Activated T-cell treated with anti-CD3 and anti-CD28 coated beads for 1 hour (primary cell): ENCODE measurements at regions not wholly inside any gene's neighbourhood (a gene's known extent, or its start where the extent isn't known, plus 50 kb on each side); places are given as distances from the start of the nearest gene placed in this dataset.

Experiments used
- DNase-seq: peaks from one replicate; pipeline ENCODE4 v3.0.0-alpha.2; 2020; ENCODE audit warnings: low read depth

DNA sequence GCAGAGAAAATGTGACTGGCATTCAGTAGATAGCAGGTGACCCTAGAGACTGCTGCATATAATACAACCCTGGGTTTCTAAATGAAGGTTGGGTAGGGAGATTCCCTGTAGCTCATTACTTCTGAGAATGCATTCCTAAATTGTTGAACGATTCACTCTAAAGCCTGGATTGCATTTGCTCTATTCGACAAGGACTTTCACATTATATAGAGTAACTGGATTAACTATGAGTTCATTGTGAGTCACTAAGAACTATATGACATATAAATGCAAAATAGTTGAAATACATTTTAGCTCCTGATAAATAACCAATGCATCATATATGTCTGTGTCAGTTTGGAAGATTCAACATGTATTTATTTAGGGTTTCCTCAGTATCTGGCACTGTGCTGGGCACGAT lies 294.7 kb upstream of the CCDC54 start:
- DNase-seq, result no peak

DNA sequence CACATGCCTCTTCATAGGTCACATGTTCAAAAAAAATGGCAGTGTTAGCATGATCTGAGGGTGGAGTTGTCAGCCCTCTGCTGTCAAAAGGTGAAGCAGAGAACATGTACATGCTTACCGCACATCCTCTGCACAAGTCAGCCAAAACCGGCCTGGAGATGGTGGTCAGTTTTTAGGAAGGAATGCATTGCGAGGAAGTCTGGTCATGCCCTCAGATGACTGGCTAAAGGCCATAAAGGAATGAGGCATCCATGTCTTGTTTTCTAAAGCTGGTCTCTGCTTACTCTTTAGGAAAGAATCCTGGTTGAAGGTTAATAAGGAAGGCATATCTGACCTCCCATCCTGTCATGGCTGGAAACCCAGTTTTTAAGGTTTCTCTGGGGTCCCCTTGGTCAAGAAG lies 292.0 kb upstream of the CCDC54 start:
- DNase-seq, result no peak

DNA sequence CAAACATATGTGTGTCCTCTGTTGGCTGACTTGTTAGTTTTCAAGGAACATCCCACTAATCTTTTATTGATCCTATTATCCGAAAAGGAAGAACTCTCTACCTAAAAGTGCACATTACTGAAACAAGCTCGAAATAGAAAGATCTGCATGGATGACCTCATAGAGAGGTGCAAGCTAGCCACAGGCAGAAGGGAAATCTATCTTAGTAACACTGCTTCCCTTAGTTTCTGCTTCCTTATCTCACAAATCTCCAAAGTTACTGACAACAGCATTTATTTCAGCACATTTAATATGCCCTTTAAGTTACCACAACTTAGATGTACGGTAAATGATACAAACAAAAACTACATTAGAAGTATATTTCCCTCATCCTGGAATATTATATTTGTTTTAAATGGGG lies 285.1 kb upstream of the CCDC54 start:
- DNase-seq, result no peak

DNA sequence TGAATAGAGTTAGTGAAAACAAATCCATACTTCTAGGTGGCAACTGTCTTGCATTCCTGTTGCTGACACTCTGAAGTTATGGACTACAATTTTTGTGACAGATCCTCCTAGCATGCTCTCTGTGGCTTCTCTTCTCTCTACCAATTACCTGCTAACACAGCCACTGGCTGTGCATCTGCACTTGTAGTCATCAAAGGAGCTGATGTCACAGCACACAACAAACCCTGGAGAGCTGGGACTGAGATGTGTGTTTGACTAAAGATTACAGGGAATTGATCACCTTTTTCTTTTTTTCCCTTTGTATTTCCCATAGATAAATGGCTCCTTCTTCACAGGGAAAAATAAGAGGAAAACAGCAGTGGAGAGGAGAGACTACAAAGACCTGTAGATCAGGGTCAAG lies 278.4 kb upstream of the CCDC54 start:
- no peak for DNase-seq

DNA sequence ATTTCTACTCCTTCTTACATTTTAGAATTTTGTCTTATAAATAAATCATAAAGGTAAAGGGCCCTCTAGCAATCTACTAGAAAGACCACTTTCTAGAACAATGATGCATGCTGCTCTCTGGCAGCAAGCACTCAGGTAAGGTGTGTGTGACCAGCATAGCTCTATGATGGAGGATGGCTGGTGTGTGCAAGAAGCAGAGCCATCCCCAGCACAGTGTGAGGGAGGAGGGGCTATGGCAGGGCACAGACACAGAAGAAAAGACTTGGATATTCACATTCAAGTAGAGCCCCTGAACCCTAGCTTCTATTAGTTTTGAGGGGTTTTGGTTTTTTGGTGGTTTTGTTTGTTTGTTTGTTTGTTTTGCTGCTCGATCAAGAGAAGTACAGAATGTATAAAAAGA lies 277.1 kb upstream of the CCDC54 start:
- DNase-seq, result no peak

DNA sequence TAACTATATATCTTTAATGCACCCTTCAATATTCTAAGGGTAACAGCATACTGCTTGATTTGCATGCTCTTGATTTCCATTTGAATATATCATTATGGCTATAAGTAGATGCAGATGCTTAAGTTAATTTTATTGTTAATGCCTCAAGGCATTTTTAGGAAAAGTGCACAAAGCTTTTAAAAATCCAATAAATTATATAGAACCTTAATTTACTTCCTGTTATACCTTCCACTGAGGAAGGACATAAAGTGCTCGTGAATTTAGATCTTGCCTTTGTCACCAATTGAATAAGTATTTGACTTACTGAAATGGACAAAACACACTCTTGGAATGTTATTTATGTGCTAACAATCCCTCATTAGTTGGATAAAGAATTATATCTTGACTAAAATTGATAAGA lies 276.7 kb upstream of the CCDC54 start:
- no peak for DNase-seq

DNA sequence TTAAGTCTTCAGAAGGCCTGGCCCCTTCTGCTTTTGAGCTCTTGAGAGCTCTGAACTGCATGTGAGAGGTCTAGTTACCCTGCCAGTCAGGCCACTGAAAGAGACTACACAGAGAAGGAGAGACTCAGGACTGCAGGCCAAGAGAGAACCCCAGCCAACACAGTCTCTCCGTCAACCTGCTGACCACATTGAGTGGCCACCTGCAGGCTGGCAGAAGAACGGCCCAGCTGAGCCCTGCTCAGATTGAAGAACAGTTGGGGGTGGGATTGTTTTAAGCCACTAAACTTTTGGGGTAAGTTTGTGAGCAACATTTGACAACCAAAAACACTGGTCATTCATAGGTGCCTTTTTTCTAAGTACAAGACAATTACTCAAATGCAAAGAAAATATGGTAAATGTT lies 273.5 kb upstream of the CCDC54 start:
- DNase-seq, result no peak

DNA sequence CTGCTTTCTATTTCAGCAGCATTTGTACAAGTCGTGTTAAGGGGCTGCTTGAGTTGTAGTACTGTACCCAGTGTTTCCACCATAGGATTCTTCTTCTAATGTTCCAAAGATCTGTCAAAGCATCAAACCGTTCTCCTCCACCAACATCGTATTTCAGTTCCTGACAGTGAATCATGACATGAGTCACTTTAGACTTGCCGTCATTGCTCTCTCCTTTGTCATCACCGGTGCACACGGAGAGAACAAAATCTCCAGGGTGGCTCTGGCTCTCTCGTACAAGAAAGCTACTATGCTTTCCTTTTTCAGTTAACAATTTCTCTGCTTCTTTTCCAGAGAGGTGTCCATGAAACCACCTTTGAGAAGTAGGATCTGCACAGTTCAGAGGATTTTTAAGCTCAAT lies 270.9 kb upstream of the CCDC54 start:
- no peak for DNase-seq

DNA sequence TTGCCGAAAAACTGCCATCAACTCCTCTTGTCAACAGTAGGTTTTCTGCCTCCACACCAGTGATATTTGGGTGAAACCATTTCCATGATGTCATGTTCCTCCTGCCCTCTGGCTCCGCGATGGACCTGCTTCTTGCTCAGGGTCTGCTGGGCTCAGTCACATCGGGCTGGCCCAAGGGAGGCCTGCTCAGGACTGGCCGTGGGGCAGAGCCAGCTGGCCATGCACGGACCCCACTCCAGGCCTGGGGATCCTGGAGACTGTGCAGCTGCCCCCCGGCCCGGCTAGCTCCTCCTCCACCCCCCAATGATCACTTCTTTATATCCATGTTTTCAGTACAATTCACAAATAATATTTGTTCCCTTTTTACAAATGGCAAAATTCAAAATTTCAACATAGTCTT lies 270.3 kb upstream of the CCDC54 start:
- no peak for DNase-seq

DNA sequence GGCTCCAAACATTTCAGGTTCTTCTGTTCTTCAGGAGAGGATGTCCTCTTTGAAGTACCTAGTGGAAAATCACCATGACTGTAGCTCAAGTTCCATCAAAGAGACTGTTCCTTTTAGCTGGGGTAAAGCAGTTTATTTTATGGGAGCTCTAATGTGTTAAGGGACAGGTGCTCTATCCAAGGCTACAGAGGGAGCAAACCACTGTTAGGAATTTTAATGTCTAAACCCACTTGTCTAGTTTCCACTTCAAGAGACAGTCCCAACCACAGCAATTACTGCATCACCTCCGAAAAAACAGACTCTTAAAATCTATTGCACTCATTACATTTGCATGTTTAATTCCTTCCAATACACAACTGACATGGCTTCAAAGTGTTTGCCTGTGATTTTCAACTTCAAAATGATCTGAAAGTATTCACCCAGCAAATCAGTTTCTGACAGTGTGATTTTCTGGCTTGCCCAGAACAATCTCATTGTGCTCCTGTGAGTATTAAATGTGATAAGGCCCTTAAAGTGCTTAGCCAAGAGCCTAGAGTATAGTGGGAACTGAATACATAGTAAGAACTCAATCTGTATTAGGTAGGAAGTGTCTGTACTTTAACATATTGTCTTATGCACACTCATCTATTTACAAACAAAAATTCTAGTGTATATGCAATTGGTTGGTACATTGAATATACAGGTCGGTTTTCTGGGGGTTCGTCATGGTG lies 266.5 kb upstream of the CCDC54 start:
- no peak for DNase-seq

DNA sequence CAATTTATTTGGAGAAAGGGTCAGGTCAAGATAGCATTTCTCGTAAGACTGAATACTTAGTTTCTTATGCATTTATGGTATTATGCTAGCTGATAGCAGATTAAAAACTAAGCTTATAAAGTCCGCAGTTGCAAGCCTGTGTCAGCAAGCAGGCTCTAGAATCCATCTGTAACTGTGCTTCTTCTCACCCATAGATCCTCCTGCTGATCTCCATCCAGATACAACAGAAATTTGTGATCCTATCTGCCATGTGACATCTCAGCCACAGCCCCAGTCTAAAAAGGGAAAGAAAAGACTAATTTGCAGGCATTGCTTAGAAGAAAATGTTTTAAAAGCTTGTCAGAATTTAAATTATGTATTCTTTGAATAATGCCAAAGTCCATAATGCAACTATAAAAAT lies 265.4 kb upstream of the CCDC54 start:
- no peak for DNase-seq

DNA sequence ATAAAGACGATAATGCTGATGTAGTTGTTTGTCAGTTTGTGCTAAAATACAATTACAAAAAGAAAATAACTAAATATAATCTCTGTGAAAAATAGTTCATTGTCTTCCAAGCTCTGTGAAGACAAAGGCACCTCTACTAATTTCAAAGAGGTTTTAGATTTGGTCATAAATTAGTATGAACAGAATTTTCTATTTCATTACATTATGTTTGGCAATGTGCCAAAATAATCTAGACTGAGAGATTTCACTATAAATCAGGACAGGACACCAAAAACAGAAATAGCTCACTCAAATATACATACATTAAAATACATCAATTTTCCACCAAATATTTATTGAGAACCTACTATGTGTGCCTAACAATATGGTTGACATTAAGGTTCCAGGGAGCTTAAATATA lies 264.9 kb upstream of the CCDC54 start:
- no peak for DNase-seq

DNA sequence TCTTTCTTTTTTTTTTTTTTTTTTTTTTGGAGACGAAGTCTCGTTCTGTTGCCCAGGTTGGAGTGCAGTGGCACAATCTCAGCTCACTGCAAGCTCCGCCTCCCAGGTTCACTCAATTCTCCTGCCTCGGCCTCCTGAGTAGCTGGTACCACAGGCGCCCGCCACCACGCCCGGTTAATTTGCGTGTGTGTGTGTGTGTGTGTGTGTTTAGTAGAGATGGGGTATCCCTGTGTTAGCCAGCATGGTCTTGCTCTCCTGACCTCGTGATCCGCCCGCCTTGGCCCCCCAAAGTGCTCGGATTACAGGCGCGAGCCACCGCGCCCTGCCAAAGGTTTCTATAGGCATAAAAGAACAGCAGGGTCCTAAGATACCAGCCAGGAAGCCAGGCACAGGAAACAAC lies 261.0 kb upstream of the CCDC54 start:
- no peak for DNase-seq

DNA sequence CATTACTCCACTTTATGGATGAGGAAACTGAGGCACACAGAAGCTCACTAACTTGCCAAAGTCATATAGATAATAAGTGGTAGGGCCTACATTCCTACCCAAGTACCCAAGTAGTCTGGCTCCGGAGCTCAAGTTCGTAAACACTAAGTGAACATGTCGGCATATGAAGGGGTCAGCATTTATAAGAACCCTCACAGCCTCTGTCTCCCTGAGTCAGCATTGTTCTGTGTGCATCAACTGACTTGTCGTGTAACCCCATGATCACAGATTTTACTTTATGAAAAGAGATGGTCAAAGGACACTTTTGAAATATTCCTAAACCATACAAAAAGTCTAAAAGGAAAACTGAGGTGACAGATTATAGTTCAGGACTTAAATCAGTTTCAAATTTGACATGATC lies 260.1 kb upstream of the CCDC54 start:
- DNase-seq, result no peak

DNA sequence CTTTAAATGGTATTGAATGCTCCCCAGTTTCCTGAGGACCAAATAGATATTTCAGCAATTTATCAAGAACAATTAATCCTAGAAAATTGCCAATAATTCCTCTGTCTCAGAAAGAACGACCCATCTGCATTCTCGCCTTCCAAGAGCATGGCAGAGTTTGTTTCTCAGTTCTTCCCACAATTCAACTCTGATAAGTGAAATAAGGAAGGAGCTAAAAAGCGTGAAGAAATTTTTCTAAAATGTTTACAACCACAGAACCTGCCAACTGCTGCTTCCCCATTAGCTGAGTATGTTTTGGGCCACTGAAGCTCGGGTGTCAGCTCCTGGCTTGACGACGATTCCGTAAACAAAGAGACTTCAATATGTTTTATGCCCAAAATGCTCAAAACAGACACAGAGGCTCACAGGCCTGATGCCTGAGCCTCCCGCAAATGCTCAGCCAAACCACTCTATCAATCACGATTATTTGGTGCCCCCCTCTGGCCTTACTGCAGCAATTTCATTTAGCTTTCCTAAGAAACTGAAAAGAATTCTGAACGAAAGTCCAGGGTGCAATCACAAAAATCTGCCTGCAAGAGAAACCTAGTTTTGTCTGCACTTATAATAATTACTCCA lies 259.2 kb upstream of the CCDC54 start:
- DNase-seq, result no peak

DNA sequence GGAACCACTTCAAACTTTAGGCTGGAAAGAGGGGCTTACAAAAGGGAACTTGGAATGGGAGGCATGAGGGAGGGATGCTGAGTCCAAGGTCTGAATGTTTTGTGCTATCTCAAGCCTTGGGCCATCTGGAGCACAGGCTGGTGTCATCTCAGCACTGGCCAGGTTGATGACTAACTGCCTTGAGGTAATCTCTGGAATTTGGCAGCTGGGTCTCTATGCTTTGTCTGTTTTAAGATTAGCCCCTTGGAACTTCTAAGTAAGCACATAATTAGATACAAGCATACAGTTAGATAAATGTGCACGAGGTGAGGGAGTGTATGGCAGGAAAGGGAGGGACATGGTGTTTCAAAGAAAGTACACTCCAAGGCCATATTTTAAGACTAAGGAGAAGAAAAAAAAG lies 252.4 kb upstream of the CCDC54 start:
- no peak for DNase-seq

DNA sequence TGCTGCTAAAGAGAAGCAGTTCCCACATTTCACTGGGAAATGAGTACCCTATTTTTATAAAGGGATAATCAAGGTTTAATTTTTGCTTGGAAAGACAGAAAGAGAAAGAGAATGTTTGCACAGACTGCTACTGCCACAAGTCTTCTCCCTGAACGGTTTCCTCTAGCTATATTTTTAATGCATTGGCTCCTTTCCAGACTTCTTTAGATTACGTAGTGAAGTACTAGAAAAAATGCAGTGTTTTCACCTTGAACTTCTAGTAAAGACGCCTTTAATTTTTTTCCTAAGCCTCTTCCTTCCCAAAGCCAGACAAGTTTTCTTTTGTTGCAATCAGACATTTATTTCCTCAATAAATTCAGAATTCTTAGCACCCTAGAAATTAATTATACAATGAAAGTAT lies 248.3 kb upstream of the CCDC54 start:
- no peak for DNase-seq

DNA sequence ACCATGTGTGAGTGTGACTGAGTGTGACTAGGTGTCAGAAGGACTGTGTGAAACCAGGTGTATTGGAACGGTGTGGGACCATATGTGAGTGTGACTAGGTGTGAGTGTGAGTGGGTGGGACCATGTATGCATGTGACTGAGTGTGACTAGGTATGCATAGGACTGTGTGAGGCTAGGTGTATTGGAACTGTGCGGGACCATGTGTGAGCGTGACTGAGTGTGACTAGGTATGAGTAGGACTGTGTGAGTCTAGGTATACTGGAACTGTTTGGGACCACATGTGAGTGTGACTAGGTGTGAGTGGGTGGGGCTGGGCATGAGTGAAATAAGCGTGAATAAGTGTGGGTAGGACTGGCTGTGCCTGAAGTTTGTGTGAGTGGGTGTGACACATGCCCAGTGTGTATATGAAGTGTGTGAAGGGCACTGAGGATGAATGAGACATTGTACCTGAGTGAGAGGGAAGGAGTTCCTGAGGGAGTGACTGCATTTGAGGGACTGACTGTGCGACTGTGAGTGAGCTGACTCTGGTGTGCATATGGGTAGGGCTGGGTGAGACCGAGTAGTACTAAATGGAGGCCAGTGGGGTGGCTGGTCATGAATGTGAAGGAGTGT lies 247.0 kb upstream of the CCDC54 start:
- DNase-seq, result no peak

DNA sequence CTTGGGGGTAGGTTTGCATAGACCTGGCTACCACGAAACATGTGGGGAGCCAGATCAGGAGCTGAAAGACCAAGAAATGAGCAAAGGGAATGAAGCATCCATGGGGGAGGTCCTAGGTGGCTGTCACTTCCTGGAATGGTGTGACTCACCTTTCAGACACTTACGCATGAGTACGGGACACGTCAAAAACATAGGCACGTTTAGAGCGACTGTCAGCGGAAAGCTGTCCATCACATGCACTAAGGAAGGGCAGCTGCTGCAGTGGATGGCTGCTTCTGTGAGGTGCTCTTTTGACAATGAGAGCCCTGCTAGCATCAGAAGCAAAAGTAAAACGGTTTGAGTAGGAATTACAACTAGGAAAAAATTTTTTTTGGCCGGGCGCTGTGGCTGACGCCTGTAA lies 244.6 kb upstream of the CCDC54 start:
- DNase-seq, result no peak

DNA sequence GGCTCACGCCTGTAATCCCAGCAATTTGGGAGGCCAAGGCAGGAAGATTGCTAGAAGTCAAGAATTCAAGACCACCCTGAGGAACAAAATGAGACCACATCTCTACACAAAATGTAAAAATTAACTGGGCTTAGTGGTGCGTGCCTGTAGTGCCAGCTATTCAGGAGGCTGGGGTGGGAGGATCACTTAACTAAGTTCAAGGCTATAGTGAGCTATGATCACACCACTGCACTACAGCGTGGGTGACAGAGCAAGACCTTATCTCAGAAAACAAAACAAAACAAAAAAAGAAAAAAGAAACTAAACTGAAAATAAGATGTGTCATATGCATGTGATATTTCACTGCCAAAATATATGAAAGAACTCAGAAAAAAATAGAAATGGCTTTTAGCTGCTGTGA lies 243.3 kb upstream of the CCDC54 start:
- no peak for DNase-seq

DNA sequence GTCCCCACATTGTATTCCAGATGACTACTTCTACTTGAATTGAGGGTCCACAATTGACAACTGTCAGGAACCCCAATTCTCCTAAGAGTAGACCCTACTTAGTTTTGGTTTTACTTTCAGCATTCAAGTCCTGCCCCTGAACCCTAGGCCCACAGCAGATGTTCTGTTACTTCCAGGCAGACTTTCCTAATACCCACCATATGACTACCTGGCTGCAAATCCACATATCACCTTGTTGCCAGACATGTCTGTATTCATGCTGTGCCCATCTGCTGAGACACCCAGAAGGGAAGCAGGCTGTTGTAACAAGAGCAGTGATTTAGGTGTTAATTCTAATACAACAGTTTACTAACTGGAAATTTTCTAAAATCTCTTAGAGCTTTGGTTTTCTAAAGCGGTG lies 235.1 kb upstream of the CCDC54 start:
- no peak for DNase-seq

DNA sequence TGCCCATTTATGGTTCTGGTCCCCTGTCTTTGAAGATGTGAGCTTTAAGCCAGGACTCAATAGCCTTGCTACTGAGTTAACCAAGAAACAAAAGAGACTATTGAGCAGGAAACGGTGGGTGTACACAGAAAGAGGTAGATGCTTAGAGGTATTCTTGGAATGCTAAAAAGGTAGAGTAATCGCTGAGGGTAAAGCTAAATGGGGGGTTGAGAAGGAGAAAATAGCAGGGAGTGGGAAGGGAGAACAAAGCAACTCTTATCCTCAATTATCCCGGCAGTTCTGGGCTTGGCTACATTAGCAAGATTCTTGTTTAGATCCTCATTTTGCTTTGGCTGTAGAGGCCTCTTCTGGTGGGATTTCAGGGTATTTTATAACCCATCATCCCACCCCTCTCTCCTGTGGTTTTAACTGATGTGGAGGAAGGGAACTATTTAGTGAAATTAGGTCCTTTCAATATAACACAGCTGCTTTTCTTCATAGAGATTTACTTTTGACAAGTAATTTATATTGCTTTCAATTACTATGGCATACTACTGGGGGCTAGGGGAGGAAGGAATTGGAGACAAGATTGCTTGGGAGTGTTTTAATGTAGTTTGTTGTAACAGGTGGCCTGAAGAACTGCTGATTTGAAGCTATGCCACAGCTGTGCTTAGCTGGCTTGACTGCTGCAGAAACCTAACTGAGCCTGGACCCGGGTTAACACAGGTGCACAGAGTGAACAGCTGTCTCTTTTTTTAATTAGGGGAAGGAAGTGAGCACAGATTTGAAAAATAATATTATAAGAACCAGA lies 234.3 kb upstream of the CCDC54 start:
- no peak for DNase-seq

DNA sequence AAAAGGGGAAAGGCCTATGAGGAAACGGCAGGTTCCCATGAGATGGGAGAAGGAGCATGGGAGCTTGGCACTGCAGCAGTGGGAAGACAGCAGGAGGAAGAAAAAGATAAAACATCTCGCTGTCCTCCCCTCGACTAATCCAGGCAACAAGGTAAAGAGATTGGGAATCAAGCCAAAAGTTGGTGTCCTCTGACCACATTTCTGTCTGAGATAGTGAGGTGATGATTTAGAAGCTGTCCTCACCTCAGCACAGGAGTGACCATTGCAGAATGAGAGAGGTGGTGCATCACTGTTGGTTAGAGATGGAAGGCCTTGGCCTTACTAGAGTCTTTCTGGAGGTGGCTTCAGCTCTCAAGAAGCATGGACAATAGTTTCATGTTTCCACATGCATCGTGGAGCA lies 226.6 kb upstream of the CCDC54 start:
- no peak for DNase-seq
